DND-41 (cell line): ENCODE measurements at regions not wholly inside any gene's neighbourhood (a gene's known extent, or its start where the extent isn't known, plus 50 kb on each side); places are given as distances from the start of the nearest gene placed in this dataset.

Experiments used
- ATAC-seq: fragments of 200-7000 bp; cut with Tn5 transposase; 3 replicates; pipeline ENCODE4 v1.9.1; 2021; ENCODE audit warnings: low read depth; ENCODE audit not compliant: insufficient read depth
- DNase-seq: peaks from one replicate; pipeline ENCODE4 v3.0.0-alpha.2; 2020
- H2AFZ ChIP-seq: 2 replicates; pipeline ENCODE4 v1.6.0; 2012; ENCODE audit warnings: low read depth, low read length
- H3K27ac ChIP-seq: 2 replicates; pipeline ENCODE4 v1.5.1; 2012; ENCODE audit warnings: low read length, inconsistent platforms
- H3K27me3 ChIP-seq: fragments of 200-600 bp; sonication (generic); 2 replicates; pipeline ENCODE4 v1.6.0; 2012; ENCODE audit warnings: low read length, mild to moderate bottlenecking, inconsistent platforms; ENCODE audit not compliant: insufficient read depth, poor library complexity
- H3K36me3 ChIP-seq: 2 replicates; pipeline ENCODE4 v1.5.1; 2012; ENCODE audit warnings: low read length, inconsistent platforms; ENCODE audit not compliant: insufficient read depth
- H3K4me1 ChIP-seq: 2 replicates; pipeline ENCODE4 v1.5.1; 2012; ENCODE audit warnings: mild to moderate bottlenecking, low read length; ENCODE audit not compliant: insufficient read depth
- H3K4me2 ChIP-seq: 2 replicates; pipeline ENCODE4 v1.6.0; 2012; ENCODE audit warnings: mild to moderate bottlenecking, moderate library complexity, low read length, inconsistent platforms; ENCODE audit not compliant: insufficient read depth
- H3K4me3 ChIP-seq, 2 experiments: fragments of 200-600 bp in 1 of 2; shearing (Covaris generic) in 1 of 2; 2 replicates each; pipeline ENCODE4 v1.5.1; 2012 to 2016; ENCODE audit warnings: inconsistent platforms in 2 of 2, low read length in 2 of 2, mild to moderate bottlenecking in 2 of 2, low read depth in 1 of 2, moderate library complexity in 1 of 2
- H3K79me2 ChIP-seq: 2 replicates; pipeline ENCODE4 v1.6.0; 2012; ENCODE audit warnings: low read length, inconsistent platforms; ENCODE audit not compliant: insufficient read depth
- H3K9ac ChIP-seq: 2 replicates; pipeline ENCODE4 v1.6.0; 2012; ENCODE audit warnings: low read depth, mild to moderate bottlenecking, inconsistent platforms, low read length, moderate library complexity
- H3K9me3 ChIP-seq: 2 replicates; pipeline ENCODE4 v1.5.1; 2012; ENCODE audit warnings: low read length, moderate library complexity, mild to moderate bottlenecking, inconsistent platforms; ENCODE audit not compliant: insufficient read depth, severe bottlenecking
- H4K20me1 ChIP-seq: 2 replicates; pipeline ENCODE4 v1.6.0; 2012; ENCODE audit warnings: low read length; ENCODE audit not compliant: insufficient read depth
- CTCF ChIP-seq: IDR thresholded peaks from 2 replicates; pipeline ENCODE4 v1.5.1; 2012; ENCODE audit warnings: borderline replicate concordance, low read length, moderate library complexity, mild to moderate bottlenecking; ENCODE audit not compliant: poor library complexity, severe bottlenecking; ENCODE audit errors: extremely low read depth
- EZH2 ChIP-seq: IDR thresholded peaks from 3 replicates; pipeline ENCODE4 v1.6.1; 2012; ENCODE audit warnings: borderline replicate concordance, low read depth, mild to moderate bottlenecking, moderate library complexity, low read length, inconsistent platforms; ENCODE audit not compliant: severe bottlenecking

- Histone ChIP-seq H3K4me3 (no peak overlapping the region), H3K9ac (no peak overlapping the region), H2AFZ (no peak overlapping the region), H4K20me1 (no peaks in the 10 kb centered on the region), H3K36me3 (no peaks in the 10 kb centered on the region), H3K27me3 (no peaks in the 10 kb centered on the region), H3K79me2 (no peaks in the 10 kb centered on the region), H3K4me1 (peaks cover 1% of the 10 kb centered on the region; the same call in 1 of the 2 replicates), H3K27ac (no peak overlapping the region), H3K4me2 (no peak overlapping the region), H3K9me3 (no peaks in the 10 kb centered on the region)
- ATAC-seq (no peak), DNase-seq (no peak)
- no peak for TF ChIP-seq EZH2
- no peak for TF ChIP-seq CTCF
Measured at GRCh38 chr4:108559911-108560310, 60.5 kb upstream of the RPL34 start.

GRCh38 chr4:108559068-108559793 lies 61.1 kb upstream of the RPL34 start:
- no peak for DNase-seq
- no peaks in the 10 kb centered on the region for H3K9me3 ChIP-seq
- H3K4me1 ChIP-seq = no peaks in the 10 kb centered on the region
- H3K4me2 ChIP-seq = no peak overlapping the region
- no peaks in the 10 kb centered on the region for H4K20me1 ChIP-seq
- H3K27me3 ChIP-seq = no peaks in the 10 kb centered on the region
- no peaks in the 10 kb centered on the region for H3K36me3 ChIP-seq
- no peak overlapping the region for H3K9ac ChIP-seq
- no peak overlapping the region for H3K27ac ChIP-seq
- TF ChIP-seq EZH2 = no peak
- no peak for TF ChIP-seq CTCF
- no peak overlapping the region for H2AFZ ChIP-seq
- H3K4me3 ChIP-seq = no peak overlapping the region
- H3K79me2 ChIP-seq = no peaks in the 10 kb centered on the region
- no peak for ATAC-seq

GRCh38 chr4:108556588-108557200 lies 63.7 kb upstream of the RPL34 start:
- ATAC-seq (no peak), DNase-seq (no peak)
- Histone ChIP-seq H4K20me1 (no peaks in the 10 kb centered on the region), H3K4me2 (no peak overlapping the region), H2AFZ (no peak overlapping the region), H3K27ac (no peak overlapping the region), H3K9me3 (no peaks in the 10 kb centered on the region), H3K4me3 (no peak overlapping the region), H3K4me1 (no peaks in the 10 kb centered on the region), H3K36me3 (no peaks in the 10 kb centered on the region), H3K79me2 (no peaks in the 10 kb centered on the region), H3K27me3 (no peaks in the 10 kb centered on the region), H3K9ac (no peak overlapping the region)
- TF ChIP-seq CTCF (no peak), EZH2 (no peak)
